Lower leg skin (tissue), 3 donors: ENCODE measurements at regions not wholly inside any gene's neighbourhood (a gene's known extent, or its start where the extent isn't known, plus 50 kb on each side); places are given as distances from the start of the nearest gene placed in this dataset.
"Not testable (repeated sequence)": the region's sequence is repeated elsewhere in the genome, so short reads cannot be mapped to it uniquely, and the experiment has no call there.

ENCODE experiments used
- CTCF ChIP-seq, 3 donors: fragments of 450-650 bp; IDR thresholded peaks; one replicate each; pipeline ENCODE4 v1.5.1; 2016; ENCODE audit warnings: antibody characterized with exemption in 3 of 3, mild to moderate bottlenecking in 3 of 3, moderate library complexity in 2 of 3
- POLR2A ChIP-seq, 2 donors: fragments of 450-650 bp; IDR thresholded peaks; one replicate each; pipeline ENCODE4 v1.6.1; 2016 to 2017; ENCODE audit warnings: antibody characterized with exemption in 2 of 2, mild to moderate bottlenecking in 1 of 2, moderate library complexity in 1 of 2

- TF ChIP-seq CTCF, POLR2A (IDR thresholded peaks at IDR 0.05): not testable (repeated sequence)
These were observed 222.4 kb downstream of the ERMARD start for GRCh38 chr6:169973588-169974467.
